CD4-positive, alpha-beta T cell treated with Interleukin-15 for 1 hour (primary cell): ENCODE measurements at regions not wholly inside any gene's neighbourhood (a gene's known extent, or its start where the extent isn't known, plus 50 kb on each side); places are given as distances from the start of the nearest gene placed in this dataset.
"Not testable (repeated sequence)": the region's sequence is repeated elsewhere in the genome, so short reads cannot be mapped to it uniquely, and the experiment has no call there.

Experiments
- DNase-seq: peaks from one replicate; pipeline ENCODE4 v3.0.0-alpha.2; 2020

- peak; percentile 49 for DNase-seq
Observed at GRCh38 chr13:28573595-28574373, 78.9 kb upstream of the FLT1 start.

DNA sequence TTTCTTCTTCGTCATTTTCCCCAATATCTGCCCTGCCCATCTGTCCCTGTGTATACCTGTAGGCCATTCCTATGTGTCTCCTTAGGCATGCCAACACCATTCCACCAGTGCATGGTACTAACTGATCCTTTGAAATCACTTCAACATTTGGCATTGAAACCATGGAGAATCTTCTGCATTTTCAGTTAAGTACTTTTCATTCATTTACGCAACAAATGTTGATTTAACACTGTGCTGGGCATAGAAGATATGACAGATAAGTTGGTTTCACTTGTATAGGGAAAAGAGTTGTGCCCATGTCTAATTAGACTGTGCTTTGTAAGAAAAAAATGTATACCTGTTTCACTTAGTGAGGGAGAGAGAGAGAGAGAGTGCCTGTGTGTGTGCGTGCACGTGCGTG lies 77.9 kb upstream of the FLT1 start:
- no peak for DNase-seq

DNA sequence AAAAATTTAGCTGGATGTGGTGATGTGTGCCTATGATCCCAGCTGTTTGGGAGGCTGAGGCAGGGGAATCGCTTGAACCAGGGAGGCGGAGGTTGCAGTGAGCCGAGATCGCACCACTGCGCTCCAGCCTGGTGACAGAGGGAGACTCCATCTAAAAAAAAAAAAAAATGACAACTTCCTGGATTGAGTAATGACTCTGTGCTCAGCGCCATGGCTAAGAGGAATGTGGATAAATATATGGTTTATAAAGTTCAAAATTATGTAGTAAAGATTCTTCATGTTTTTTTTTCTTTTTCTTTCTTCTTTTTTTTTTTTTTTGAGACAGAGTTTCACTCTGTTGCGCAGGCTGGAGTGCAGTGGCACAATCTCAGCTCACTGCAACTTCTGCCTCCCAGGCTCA lies 75.4 kb upstream of the FLT1 start:
- not testable (repeated sequence) for DNase-seq

DNA sequence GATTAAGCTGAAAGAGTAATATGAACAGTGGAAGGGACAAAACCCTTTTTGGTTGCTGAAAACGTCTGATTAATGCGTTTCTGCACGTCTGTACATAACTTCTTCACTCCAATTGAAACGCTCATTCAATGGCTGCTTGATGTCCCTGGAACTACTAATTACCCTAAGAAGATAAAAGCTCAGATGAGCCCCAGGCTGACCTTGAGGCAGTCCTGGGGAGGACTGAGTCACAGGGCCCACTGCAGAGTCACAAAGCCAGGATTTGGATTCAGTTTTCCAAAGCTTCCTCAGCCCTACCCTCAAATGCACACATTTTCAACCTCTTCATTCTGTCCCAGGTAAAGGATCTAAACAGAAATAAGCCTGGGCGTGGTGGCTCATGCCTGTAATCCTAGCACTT lies 75.0 kb upstream of the FLT1 start:
- no peak for DNase-seq

DNA sequence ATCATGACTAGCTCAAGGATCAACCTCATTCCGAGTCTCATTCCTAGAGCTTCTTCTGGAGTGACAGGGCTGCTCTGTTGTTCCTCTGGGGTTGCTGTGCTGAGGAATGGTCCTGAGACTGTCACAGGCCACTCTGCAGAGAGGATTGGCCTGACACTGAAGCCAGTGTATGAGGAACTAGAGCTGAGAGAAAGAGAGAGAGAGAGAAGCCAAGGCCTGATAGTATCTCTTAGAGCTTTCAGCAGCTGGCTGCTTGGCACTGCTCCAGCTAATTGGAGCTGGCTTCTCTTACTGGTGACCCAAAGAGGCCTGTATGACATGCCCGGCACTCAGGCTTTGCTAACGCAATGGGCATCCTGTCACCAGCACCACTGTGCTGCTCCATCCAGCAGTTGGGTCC lies 73.4 kb upstream of the FLT1 start:
- DNase-seq: no peak

DNA sequence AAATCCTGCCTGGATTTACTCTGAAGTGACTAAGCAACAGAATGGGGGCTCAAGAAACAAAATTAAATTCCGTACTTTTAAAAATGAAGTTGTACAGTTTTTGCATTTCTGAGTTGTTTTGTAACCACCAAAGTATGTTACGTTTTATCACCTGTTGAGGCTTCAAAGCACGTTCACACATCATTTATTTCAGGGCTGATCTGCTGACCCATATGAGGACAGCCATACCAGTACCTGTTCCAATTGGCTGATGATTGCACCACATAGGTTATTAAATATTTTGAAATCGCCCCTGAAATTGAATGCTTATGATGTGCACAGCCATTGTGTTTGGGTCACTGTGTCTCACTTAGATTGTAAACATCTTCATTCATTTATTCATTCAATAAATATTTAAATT lies 72.0 kb upstream of the FLT1 start:
- DNase-seq: no peak

DNA sequence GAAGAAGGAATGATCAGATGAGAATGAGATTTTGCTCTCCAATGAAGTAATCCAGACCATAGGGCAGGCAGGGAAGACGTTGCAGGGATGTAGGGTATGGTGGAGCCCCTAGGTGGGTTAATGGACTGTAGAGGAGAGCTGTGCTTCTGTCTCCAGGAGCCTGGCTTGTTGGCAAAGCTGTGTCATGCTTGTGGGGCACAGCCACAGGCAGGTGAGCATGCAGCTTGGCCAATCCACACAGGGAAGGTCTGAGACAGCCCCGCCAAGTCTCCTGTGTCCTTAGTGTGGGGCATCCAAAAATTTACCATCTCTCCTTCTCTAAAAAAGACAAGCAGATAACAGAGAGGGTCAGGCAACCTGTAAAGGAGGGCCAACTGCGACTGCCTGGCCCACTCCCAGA lies 71.4 kb upstream of the FLT1 start:
- no peak for DNase-seq

- DNase-seq: no peak
Observed at GRCh38 chr13:28564030-28564429, 69.1 kb upstream of the FLT1 start.

DNA sequence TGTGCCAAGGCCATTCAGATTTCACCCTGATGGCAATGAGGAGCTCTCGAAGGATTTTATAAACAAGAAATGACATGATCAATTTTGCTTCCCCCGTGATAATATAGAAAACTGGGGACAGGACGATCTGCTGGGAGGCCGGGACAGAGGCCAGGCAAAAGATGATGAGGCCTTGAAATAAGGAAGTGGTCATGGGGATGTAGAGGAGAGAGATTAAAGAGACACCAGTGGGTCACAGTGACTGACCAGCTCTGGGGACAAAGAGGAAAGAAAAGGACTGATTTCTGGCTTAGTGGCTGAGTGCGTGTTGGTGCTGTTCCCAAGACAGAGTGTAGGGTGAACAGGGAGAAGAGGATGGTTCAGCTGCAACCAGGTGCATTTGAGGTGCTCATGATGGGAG lies 68.7 kb upstream of the FLT1 start:
- no peak for DNase-seq

DNA sequence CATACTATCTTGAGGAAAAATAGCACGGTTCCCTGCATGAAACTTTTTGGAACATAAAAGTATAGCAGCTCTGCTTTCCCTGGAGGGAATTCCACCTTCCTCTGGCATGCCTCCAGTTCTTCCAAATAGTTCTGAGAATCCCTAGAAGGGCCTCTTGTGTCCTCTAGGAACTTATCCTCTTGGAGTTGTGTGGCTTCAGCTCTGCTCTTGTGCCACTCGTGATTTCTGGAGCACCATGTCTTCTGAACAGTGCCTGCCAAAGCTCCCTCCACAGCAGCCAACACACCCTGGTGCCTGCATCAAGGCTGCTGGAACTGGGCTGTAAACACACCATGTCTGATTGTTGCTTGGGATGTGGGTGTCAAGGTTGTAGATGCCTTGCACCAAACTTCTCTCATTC lies 65.7 kb upstream of the FLT1 start:
- no peak for DNase-seq

DNA sequence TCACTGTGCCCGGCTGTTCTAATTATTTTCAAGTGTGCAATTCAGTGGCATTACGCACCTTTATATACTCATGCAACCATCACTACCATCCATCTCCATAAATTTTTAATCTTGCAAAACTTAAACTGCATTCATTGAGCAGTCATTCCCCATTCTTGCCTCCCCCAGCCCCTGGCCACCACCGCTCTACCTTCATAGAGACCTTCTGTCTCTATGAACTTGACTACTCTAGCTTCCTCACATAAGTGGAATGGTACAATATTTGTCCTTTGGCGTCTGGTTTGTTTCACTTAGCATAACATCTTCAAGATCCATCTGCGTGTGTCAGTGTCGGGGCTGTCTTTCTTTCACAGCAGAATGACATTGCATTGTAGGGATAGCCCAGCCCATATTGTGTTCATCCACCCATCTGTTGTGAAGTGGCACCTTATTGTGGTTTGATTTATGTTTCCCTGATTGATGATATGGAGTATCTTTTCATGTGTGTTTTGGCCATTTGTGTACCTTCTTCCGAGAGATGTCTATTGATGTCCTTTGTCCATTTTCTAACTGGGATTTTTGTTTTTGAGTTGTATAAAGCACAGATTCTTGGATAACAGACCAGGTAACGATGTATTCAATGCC lies 64.8 kb upstream of the FLT1 start:
- no peak for DNase-seq

GRCh38 chr13:28558567-28558966 lies 63.6 kb upstream of the FLT1 start:
- DNase-seq: no peak

- DNase-seq: no peak
Observed at GRCh38 chr13:28557725-28558520, 63.0 kb upstream of the FLT1 start.

DNA sequence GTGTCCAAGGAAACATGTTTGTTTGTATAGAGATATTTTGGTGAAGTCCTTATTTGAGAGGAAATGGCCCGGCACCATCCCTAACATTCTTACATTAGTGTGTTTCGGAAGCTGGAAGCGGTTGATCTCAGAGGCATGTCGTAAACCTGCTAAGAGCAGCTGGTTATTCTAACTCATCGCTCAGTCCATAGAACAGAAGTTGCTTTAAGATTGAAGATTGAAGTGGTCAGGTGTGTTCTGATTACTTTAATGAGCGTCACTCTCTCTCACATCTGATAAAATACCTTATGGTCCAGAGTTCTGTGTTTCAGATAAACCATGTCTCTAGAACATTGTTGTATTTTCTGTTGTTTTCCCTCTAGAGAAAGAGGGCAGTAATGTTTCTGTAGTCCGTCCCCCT lies 60.2 kb upstream of the FLT1 start:
- no peak for DNase-seq

GRCh38 chr13:28553971-28554370 lies 59.0 kb upstream of the FLT1 start:
- DNase-seq: no peak

- no peak for DNase-seq
Observed at GRCh38 chr13:28552288-28552687, 57.4 kb upstream of the FLT1 start.

- DNase-seq: no peak
Observed at GRCh38 chr13:28551498-28551895, 56.6 kb upstream of the FLT1 start.

DNA sequence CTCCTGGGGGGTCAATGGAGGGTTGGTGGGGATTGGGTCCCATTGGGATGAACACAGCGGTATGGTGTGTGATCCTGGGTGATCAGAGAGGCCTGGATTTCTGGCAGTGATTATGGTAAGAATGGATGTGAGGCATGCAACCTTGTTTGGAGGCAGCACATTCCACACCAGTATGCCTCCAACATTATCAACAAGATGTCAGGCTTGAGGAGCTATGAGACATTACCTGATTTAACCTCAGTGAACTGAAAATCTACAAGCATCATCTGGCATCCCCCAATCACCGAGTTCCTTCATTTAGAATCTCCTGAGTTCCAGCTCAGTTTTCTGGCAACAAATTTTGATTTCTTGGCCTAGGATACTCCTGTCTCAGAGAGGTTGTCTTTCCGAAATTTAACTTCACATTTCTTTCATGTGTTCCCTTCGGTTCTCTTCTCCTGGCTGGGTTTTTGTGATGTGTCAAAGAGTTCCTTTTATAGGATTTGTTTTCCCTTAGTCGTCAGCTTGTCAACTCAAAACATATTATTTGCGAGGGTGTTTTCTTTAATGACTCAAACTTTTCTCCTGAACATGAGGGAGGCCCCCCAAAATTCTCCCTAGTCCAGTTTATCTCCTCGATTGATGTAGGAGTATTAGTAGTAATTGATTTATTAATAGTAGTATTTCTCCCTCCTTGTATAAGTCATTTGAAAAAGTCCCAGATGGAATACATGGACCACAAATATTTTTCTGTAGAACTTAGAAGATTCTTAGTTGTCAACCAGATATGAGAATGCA lies 56.0 kb upstream of the FLT1 start:
- DNase-seq: no peak

DNA sequence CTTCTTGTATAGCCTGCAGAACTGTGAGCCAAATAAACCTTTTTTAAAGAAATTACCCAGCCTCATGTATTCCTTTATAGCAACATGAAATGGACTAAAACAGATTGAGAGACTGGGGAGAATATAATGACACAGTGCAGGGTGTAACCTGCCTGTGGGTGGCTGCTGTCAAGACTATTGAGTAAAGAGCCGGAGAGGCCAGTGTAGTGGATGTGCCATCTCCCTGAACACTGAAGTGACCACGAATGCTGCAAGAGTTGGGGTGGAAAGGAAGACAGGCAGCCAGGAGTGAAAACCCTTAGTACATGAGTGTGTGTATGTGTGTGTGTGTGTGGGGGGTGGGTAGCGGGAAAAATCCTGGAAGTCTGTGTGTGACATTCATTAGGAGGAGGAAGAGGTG lies 55.2 kb upstream of the FLT1 start:
- DNase-seq: no peak

DNA sequence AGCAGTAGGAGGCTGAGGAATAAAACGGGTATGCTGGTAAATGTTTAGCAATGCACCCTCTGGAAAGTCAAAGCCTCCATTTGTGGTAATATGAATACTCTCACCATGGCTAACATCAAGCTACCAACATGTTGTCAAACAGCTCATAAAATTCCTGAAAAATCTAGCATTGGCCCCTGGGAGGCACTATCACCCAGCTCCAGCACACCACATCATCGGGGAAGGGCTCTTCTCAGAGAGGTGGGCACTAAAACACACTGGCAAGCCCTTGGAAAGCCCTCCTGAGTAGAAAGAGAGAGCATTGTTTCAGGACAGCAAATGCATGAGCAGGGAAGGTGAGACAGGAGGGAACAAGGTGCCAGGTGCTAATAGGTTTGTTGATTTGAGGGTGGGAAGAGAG lies 53.9 kb upstream of the FLT1 start:
- no peak for DNase-seq

DNA sequence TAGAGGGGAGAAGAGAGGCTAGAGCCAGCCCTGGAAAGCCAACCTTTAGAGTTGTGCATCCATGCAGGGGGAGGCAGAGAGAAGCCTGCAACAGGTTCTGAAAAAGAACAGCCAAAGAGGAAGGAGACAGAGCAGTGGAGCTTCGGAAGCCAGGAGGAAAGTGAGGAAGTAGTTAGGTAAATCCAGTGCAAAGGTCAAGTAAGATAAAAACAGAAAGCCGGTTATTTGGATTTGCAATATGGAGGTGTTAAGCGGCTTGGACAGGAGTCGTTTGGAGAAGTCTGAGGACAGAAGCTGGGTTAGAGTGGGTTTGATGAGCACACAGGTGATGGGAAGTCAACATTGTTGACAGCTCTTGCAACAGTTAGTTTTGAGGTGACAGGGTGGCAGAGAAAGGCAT lies 53.5 kb upstream of the FLT1 start:
- no peak for DNase-seq

- no peak for DNase-seq
Observed at GRCh38 chr13:28545583-28546333, 50.8 kb upstream of the FLT1 start.
